ENCODE measurements at regions not wholly inside any gene's neighbourhood (a gene's known extent, or its start where the extent isn't known, plus 50 kb on each side); places are given as distances from the start of the nearest gene placed in this dataset.
"Not testable (repeated sequence)": the region's sequence is repeated elsewhere in the genome, so short reads cannot be mapped to it uniquely, and the experiment has no call there.

- DNase-seq (ENCODE audit: low read depth in 2 of 3, low spot score in 2 of 3) = no peak
Observed at GRCh38 chr10:42984035-42984610, 92.7 kb upstream of the RET start.

GRCh38 chr10:42984761-42985325 lies 92.0 kb upstream of the RET start:
- DNase-seq (ENCODE audit: low read depth in 2 of 3, low spot score in 2 of 3) = no peak

DNA sequence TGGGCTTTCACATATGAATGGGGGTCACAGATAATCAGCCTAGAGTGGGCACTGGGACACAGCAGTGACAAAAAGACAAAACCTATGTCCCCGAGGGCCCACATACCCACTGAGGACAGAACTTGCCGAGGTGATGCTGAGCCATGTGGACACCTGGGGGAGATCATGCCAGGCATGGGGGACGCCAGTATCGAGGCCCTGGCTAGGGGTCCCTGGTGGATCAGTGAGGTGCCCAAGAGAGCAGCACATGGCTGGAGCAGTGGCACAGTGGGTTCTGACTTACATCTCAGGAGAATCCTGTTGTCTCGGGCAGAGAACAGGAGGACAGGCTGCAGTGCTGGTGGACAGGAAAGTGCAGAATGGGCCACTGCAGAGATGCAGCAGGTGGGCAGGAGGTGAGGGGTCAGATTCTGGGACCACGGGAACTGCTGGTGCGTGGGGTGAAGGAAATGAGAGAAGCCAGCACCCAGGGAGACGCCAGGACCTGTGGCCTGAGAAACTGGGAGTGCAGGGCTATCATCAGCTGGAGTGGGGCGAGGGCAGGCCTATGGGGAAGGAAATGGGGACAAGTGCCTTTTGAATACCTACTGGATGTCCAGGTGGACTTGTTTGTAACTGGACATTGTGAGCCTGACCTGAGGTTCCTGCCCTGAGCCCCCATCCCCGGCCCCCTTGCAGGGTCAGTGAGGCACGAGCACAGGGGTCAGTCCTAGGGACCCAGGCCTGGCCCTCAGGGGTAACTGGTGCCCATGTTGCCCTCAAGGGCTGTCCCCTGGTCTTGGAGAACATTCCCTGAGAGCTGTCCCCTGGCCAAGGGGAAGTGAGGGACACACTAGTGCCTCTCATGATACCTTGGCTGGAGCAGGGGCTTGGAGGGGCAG lies 91.2 kb upstream of the RET start:
- DNase-seq (ENCODE audit: low read depth in 2 of 3, low spot score in 2 of 3) = no peak

DNA sequence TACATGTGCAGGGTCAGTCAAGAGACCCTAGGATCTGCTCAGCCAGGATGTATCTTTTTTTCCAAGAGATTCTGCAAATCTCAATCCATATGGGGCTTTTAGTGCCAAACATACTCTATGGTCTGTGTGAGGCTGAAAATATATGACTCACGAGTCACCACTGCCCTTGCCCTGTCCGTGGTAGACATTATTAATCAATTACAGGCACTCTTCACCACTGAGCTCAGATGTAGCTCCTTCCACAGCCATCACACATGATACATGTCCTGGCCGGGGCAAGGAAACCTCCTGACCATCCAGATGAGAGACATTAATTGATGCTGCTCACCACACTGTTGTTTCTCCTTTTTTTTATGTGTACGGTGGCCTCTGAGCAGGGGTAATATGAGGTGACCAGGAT lies 90.2 kb upstream of the RET start:
- DNase-seq (ENCODE audit: low read depth in 2 of 3, low spot score in 2 of 3) = no peak

DNA sequence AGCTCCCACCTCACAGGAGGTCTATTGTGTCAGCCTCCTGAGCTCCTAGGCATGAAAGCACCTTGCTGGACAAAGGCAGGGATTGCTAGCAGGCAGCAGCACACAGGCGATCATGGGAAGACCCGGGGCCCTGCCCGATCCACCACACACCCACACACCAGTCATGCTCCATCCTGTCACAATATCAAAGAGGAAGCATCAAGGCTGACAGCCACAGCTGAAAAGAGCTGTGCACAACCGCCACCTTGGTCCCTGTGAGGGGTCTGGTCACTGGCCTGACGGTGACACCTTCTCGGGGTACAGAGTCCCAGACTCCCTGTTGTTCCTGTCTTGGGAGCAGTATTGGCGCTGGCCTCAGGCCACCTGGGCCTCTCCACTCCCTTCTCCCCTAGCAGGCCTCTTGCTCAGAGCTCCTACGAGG lies 89.7 kb upstream of the RET start:
- DNase-seq (ENCODE audit: low read depth in 2 of 3, low spot score in 2 of 3) = peak in 1 of 3 donors; percentile 33

- DNase-seq (ENCODE audit: low read depth in 2 of 3, low spot score in 2 of 3) = no peak
Observed at GRCh38 chr10:42987575-42987974, 89.3 kb upstream of the RET start.

DNA sequence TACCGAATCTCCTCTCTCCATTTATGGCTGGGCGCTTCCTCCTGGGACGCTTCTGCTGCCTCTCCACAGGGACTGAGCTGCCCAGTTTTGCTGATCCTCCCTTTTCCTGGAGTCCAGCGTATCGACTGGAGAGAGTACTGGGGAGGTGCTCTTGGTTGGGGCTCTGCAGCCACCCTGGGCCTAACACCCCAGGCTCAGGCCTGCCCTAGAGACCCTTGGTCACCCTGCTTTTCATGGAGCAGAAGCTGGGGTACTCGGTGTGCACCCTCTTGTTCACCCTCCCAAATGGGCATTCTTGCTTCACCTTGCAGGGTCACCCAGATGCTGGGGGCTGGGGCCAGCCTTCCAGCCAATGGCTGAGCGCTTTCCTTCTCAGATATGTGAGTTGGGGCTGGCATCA lies 88.8 kb upstream of the RET start:
- DNase-seq (ENCODE audit: low read depth in 2 of 3, low spot score in 2 of 3) = no peak

- peak in 1 of 3 donors; percentile 38 for DNase-seq (ENCODE audit: low read depth in 2 of 3, low spot score in 2 of 3)
Observed at GRCh38 chr10:42988517-42989395, 88.1 kb upstream of the RET start.

DNA sequence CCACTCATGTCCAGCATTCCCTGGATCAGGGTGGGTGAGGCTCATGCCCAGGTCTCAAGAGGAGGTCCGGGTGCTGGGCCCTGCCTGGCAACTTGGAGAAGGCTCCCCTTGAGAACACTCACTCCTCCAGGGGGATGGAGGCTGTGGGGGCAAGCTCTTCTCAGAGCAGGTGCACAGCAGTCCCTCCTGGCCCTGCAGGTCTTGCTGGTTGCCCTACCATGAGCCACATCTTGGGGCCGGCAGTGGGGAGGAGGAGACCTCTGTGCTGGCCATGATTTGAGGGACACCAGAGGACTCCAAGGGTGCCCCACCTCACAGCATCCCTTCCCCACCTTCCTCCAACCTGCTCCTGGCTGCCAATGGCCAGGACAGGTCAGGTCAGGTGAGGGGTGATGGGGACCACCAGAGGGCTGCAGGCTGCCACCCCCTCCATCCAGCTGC lies 87.4 kb upstream of the RET start:
- no peak for DNase-seq (ENCODE audit: low read depth in 2 of 3, low spot score in 2 of 3)

DNA sequence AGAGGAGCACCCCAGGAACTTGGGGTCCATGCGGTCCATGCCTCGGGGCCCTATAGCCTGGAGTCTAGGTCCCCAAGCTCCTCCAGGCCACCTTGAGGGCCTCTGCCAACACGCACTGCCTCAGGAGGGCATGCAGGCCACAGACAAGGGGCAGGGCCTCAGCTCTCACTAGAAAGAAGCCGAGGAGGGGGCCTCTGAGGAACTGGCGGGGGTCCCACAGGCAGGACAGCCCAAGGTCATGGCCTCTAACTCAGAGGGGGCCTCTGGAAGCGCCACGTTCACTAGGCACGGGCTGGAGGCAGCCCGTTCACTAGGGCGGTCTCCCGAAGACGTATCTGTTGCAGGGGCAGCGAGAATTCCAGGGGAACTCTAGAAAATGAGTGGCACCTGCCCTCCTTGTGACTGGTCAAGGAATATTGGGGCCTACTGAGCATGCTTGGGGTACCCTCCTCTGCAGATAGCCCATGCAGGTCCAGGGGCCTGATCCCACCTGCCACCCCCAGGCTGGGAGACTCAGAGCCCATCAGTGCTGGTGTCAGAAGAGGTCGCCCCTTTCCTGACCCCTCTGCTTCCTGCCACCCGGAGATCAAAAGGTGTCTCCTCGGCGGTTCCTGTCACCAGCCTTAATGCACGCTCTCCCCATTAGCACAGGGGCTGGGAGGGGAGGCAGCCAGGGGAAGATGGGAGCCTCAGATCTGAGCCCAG lies 86.7 kb upstream of the RET start:
- DNase-seq (ENCODE audit: low read depth in 2 of 3, low spot score in 2 of 3) = no peak

GRCh38 chr10:42990721-42991441 lies 86.0 kb upstream of the RET start:
- DNase-seq (ENCODE audit: low read depth in 2 of 3, low spot score in 2 of 3) = no peak

DNA sequence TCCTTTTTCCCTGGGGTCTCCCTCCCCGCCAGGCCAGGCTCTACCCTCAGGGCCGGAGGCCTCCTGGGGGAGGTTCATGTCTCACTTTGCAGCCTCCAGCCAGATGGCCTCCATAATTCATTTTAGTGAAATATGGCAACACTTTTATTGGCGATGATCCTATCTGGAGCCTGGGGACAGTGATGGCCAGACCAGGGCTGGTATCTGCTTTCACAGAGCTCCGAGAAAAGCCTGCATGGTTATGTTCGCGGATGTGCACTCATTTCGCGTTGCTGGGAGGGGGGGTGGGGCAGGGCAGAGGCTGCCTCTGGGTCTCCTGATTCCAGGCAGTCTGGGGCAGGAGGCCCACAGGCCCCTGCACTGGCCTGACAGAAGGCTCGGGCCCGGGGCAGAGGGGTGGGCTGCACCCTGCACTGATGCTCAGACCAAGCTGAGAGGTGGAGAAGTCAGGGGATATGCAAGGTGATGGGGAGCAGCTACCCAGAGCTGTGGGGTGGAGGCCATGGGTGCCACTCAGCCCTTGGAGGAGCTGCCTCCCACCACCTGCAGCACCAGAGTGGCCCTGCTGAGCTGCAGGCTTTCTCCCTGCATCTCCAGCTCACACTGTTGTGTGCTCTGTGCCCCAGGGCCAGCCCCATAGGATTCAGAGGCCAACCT lies 85.3 kb upstream of the RET start:
- no peak for DNase-seq (ENCODE audit: low read depth in 2 of 3, low spot score in 2 of 3)

- no peak for DNase-seq (ENCODE audit: low read depth in 2 of 3, low spot score in 2 of 3)
Observed at GRCh38 chr10:42992156-42992956, 84.5 kb upstream of the RET start.

- DNase-seq (ENCODE audit: low read depth in 2 of 3, low spot score in 2 of 3) = no peak
Observed at GRCh38 chr10:42992957-42993390, 83.9 kb upstream of the RET start.

DNA sequence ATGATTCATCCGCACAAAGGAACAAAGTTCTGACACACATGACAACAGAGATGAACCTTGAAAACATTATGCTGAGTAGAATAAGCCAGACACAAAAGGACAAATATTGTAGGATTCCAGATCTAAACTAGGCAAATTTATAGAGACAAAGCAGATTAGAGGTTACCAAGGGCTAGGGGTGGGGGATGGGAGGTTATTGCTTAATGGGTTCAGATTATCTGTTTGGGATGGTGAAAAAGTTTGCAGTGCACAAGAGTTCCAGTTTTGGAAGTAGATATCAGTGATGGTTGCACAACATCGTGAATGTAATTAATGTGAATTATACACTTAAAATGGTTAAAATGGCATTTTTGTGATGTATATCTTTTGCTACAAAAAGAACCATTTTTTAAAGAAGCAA lies 82.0 kb upstream of the RET start:
- DNase-seq (ENCODE audit: low read depth in 2 of 3, low spot score in 2 of 3) = not testable (repeated sequence)

- no peak for DNase-seq (ENCODE audit: low read depth in 2 of 3, low spot score in 2 of 3)
Observed at GRCh38 chr10:42995537-42995936, 81.3 kb upstream of the RET start.

- DNase-seq (ENCODE audit: low read depth in 2 of 3, low spot score in 2 of 3) = no peak
Observed at GRCh38 chr10:42996588-42996987, 80.3 kb upstream of the RET start.

DNA sequence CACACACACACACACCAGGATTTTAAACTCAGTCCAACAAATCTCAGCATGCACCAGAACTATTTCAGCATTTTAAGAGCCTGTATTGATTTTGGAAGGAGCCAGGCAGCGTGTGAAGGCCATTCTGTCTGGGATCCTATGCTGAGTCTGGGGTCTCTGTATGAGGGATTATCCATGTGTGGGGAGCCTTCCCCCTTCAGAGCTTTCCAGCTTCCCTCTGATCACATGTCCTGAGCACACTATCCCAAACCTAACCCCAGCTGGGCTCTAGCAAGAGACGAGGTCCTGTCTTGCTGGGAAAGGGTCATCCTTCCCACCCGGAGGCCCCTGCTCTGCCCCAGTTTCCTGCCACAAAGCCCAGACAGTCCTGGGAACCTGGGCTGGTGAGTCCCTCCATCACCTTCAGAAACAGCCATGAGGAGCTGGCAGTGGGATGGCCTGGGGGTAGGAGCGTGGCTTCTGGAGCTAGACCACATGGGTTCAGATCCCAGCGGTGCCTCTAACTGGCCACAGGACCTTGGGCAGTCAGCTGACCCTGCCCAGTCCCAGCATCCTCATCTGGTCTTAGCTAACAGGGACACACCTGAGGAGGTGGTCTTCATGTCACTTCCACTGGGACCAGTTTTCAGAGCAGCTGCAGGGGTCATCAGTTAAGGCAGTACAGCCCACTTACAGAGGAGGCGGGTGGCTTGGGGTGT lies 79.6 kb upstream of the RET start:
- DNase-seq (ENCODE audit: low read depth in 2 of 3, low spot score in 2 of 3) = no peak

Data from hematopoietic multipotent progenitor cell (in vitro differentiated cells).